Stimulated activated CD8-positive, alpha-beta memory T cell treated with anti-CD3 and anti-CD28 coated beads, Interleukin-12 subunit alpha, Interleukin-12 subunit beta, amount 100 ng/mL, for 24 hours (primary cell): ENCODE measurements at regions not wholly inside any gene's neighbourhood (a gene's known extent, or its start where the extent isn't known, plus 50 kb on each side); places are given as distances from the start of the nearest gene placed in this dataset.
"Not testable (repeated sequence)": the region's sequence is repeated elsewhere in the genome, so short reads cannot be mapped to it uniquely, and the experiment has no call there.

Experiments used
- DNase-seq: peaks from one replicate; pipeline ENCODE4 v3.0.0-alpha.2; 2020; ENCODE audit errors: extremely low read depth

GRCh38 chr1:25171013-25171412, 61.3 kb downstream of the SYF2 start:
- DNase-seq, result not testable (repeated sequence)

GRCh38 chr1:25170439-25170838, 61.9 kb downstream of the SYF2 start:
- DNase-seq, result no peak

- DNase-seq, result no peak
Observed at GRCh38 chr1:25169610-25170009, 62.7 kb downstream of the SYF2 start.

GRCh38 chr1:25169168-25169567, 63.1 kb downstream of the SYF2 start:
- no peak for DNase-seq

GRCh38 chr1:25168193-25169071, 63.9 kb downstream of the SYF2 start:
- DNase-seq, result no peak

- no peak for DNase-seq
Observed at GRCh38 chr1:25167269-25168192, 64.8 kb downstream of the SYF2 start.

GRCh38 chr1:25166847-25167246, 65.5 kb downstream of the SYF2 start:
- DNase-seq, result no peak

GRCh38 chr1:25163986-25164385, 68.3 kb downstream of the SYF2 start:
- DNase-seq, result no peak

GRCh38 chr1:25161981-25162380, 70.3 kb downstream of the SYF2 start:
- no peak for DNase-seq

GRCh38 chr1:25157846-25158245, 74.5 kb downstream of the SYF2 start:
- DNase-seq, result no peak

GRCh38 chr1:25150985-25151495, 81.3 kb downstream of the SYF2 start:
- no peak for DNase-seq

GRCh38 chr1:25148673-25149300, 83.5 kb downstream of the SYF2 start:
- no peak for DNase-seq

GRCh38 chr1:25146451-25146855, 85.8 kb downstream of the SYF2 start:
- DNase-seq, result no peak

GRCh38 chr1:25145775-25146393, 86.4 kb downstream of the SYF2 start:
- DNase-seq, result no peak

- no peak for DNase-seq
Observed at GRCh38 chr1:25140073-25140797, 92.1 kb downstream of the SYF2 start.

- DNase-seq, result no peak
Observed at GRCh38 chr1:25137521-25138395, 94.5 kb downstream of the SYF2 start.

GRCh38 chr1:25137106-25137505, 95.2 kb downstream of the SYF2 start:
- DNase-seq, result no peak

- DNase-seq, result no peak
Observed at GRCh38 chr1:25135909-25136308, 96.4 kb downstream of the SYF2 start.

GRCh38 chr1:25134801-25135461, 97.4 kb downstream of the SYF2 start:
- DNase-seq, result no peak
